Loucy (cell line): ENCODE measurements at regions not wholly inside any gene's neighbourhood (a gene's known extent, or its start where the extent isn't known, plus 50 kb on each side); places are given as distances from the start of the nearest gene placed in this dataset.
"Not testable (repeated sequence)": the region's sequence is repeated elsewhere in the genome, so short reads cannot be mapped to it uniquely, and the experiment has no call there.

ENCODE experiments used
- H2AFZ ChIP-seq: fragments of 200-600 bp; sonication (generic); 2 replicates; pipeline ENCODE4 v1.6.0; 2016; ENCODE audit warnings: antibody characterized with exemption, mild to moderate bottlenecking, low read length, moderate library complexity
- H3F3A ChIP-seq: fragments of 200-600 bp; 2 replicates; pipeline ENCODE4 v1.6.0; 2016; ENCODE audit warnings: antibody characterized with exemption, low read depth, mild to moderate bottlenecking
- H3K27me3 ChIP-seq: fragments of 200-600 bp; sonication (generic); 2 replicates; pipeline ENCODE4 v1.6.1; 2014; ENCODE audit warnings: low read length, mild to moderate bottlenecking; ENCODE audit not compliant: insufficient read depth, poor library complexity, severe bottlenecking
- H3K36me3 ChIP-seq: fragments of 200-600 bp; sonication (generic); 2 replicates; pipeline ENCODE4 v1.6.1; 2016; ENCODE audit warnings: low read length; ENCODE audit not compliant: insufficient read depth
- H3K4me1 ChIP-seq: fragments of 200-600 bp; sonication (generic); 2 replicates; pipeline ENCODE4 v1.5.1; 2014; ENCODE audit warnings: low read length, mild to moderate bottlenecking; ENCODE audit not compliant: insufficient read depth, poor library complexity, severe bottlenecking
- H3K4me2 ChIP-seq: fragments of 200-600 bp; sonication (generic); 2 replicates; pipeline ENCODE4 v1.6.0; 2014; ENCODE audit warnings: antibody characterized with exemption, low read length, low read depth, mild to moderate bottlenecking; ENCODE audit not compliant: poor library complexity, severe bottlenecking
- H3K4me3 ChIP-seq: fragments of 200-600 bp; sonication (generic); 2 replicates; pipeline ENCODE4 v1.5.1; 2014; ENCODE audit warnings: low read length, mild to moderate bottlenecking, mixed read lengths; ENCODE audit not compliant: poor library complexity, severe bottlenecking
- H3K79me2 ChIP-seq: fragments of 200-600 bp; sonication (generic); 2 replicates; pipeline ENCODE4 v1.6.1; 2014; ENCODE audit warnings: low read length; ENCODE audit not compliant: insufficient read depth
- H3K9ac ChIP-seq: fragments of 200-600 bp; sonication (generic); 2 replicates; pipeline ENCODE4 v1.6.0; 2014; ENCODE audit warnings: mild to moderate bottlenecking, low read depth, low read length, moderate library complexity; ENCODE audit not compliant: poor library complexity, severe bottlenecking
- H3K9me2 ChIP-seq: fragments of 200-600 bp; sonication (generic); replicated peaks from 2 replicates; pipeline ENCODE4 v1.6.1; 2016; ENCODE audit warnings: low read depth, low read length, mixed read lengths
- H3K9me3 ChIP-seq: fragments of 200-600 bp; sonication (generic); 2 replicates; pipeline ENCODE4 v1.6.1; 2014; ENCODE audit warnings: mild to moderate bottlenecking, antibody characterized with exemption, low read length, low read depth; ENCODE audit not compliant: insufficient read depth
- H4K20me1 ChIP-seq: fragments of 200-600 bp; sonication (generic); 2 replicates; pipeline ENCODE4 v1.6.0; 2014; ENCODE audit warnings: antibody characterized with exemption, low read length, mild to moderate bottlenecking; ENCODE audit not compliant: insufficient read depth, poor library complexity, severe bottlenecking
- EZH2phosphoT487 ChIP-seq: fragments of 200-600 bp; IDR thresholded peaks from 2 replicates; pipeline ENCODE4 v1.6.1; 2018; ENCODE audit warnings: antibody characterized with exemption, mild to moderate bottlenecking, moderate library complexity, borderline replicate concordance
- TF ChIP-seq, protein P1 (sequence below): fragments of 200-600 bp; sonication (generic); conservative IDR thresholded peaks from 2 replicates; pipeline ENCODE4 v1.5.1; 2014; ENCODE audit warnings: mild to moderate bottlenecking, antibody characterized with exemption, low read length

DNA sequence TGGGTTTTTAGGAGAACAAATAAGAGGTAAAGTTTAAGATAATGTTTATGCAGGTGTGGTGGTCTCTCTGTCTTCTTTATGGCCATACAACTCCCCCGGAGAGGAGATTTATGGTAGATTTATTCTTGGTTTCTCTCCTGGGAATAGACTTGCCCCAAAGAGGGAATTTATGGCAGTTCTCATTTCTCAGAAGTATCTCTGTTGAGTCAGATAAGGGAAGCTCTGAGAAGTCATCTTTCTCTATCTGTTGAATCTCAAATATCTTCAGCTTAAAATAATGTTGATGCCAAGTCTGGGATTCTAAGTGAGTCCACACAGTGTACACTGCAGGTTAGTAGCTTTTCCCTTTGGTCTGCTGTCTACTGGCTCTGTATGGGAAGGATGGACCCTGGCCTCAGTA is 276.4 kb upstream of the PLET1 start:
- Histone ChIP-seq H3F3A (no peaks in the 10 kb centered on the region), H3K9me2 (no peaks in the 10 kb centered on the region), H4K20me1 (no peaks in the 10 kb centered on the region), H3K9me3 (no peaks in the 10 kb centered on the region), H3K27me3 (no peaks in the 10 kb centered on the region), H2AFZ (no peak overlapping the region), H3K4me3 (no peak overlapping the region), H3K9ac (no peak overlapping the region), H3K4me1 (no peaks in the 10 kb centered on the region), H3K79me2 (no peaks in the 10 kb centered on the region), H3K4me2 (no peak overlapping the region), H3K36me3 (no peaks in the 10 kb centered on the region)
- no peak for TF ChIP-seq EZH2phosphoT487
- TF ChIP-seq, protein P1, sequence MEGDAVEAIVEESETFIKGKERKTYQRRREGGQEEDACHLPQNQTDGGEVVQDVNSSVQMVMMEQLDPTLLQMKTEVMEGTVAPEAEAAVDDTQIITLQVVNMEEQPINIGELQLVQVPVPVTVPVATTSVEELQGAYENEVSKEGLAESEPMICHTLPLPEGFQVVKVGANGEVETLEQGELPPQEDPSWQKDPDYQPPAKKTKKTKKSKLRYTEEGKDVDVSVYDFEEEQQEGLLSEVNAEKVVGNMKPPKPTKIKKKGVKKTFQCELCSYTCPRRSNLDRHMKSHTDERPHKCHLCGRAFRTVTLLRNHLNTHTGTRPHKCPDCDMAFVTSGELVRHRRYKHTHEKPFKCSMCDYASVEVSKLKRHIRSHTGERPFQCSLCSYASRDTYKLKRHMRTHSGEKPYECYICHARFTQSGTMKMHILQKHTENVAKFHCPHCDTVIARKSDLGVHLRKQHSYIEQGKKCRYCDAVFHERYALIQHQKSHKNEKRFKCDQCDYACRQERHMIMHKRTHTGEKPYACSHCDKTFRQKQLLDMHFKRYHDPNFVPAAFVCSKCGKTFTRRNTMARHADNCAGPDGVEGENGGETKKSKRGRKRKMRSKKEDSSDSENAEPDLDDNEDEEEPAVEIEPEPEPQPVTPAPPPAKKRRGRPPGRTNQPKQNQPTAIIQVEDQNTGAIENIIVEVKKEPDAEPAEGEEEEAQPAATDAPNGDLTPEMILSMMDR = no peak

DNA sequence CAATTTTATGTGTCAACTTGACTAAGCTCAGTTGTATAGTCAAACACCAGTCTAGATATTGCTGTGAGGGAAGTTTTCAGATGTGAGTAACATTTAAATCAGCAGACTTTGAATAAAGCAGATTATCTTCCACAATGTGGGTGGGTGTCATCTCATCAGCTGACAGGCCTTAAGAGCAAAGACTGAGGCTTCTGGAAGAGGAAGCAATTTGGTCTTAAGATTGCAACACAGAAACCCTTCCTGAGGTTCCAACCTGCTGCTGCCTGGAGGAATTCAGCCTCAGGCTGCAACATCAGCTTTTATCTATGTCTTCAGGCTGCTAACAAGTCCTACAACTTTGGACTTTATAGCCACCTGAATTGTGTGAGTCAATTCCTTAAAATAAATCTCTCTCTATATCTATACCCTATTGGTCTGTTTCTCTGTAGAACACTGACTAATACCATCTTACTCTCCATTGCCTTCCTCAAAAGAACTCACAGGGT is 277.2 kb upstream of the PLET1 start:
- no peaks in the 10 kb centered on the region for H4K20me1 ChIP-seq
- no peaks in the 10 kb centered on the region for H3K36me3 ChIP-seq
- H3K4me2 ChIP-seq = no peak overlapping the region
- H3K79me2 ChIP-seq = no peaks in the 10 kb centered on the region
- TF ChIP-seq EZH2phosphoT487 = no peak
- TF ChIP-seq, protein P1 = no peak
- no peak overlapping the region for H3K4me3 ChIP-seq
- H2AFZ ChIP-seq = no peak overlapping the region
- H3K4me1 ChIP-seq = no peaks in the 10 kb centered on the region
- no peaks in the 10 kb centered on the region for H3K27me3 ChIP-seq
- no peaks in the 10 kb centered on the region for H3K9me3 ChIP-seq
- H3K9ac ChIP-seq = no peak overlapping the region
- H3F3A ChIP-seq = no peaks in the 10 kb centered on the region
- no peaks in the 10 kb centered on the region for H3K9me2 ChIP-seq

DNA sequence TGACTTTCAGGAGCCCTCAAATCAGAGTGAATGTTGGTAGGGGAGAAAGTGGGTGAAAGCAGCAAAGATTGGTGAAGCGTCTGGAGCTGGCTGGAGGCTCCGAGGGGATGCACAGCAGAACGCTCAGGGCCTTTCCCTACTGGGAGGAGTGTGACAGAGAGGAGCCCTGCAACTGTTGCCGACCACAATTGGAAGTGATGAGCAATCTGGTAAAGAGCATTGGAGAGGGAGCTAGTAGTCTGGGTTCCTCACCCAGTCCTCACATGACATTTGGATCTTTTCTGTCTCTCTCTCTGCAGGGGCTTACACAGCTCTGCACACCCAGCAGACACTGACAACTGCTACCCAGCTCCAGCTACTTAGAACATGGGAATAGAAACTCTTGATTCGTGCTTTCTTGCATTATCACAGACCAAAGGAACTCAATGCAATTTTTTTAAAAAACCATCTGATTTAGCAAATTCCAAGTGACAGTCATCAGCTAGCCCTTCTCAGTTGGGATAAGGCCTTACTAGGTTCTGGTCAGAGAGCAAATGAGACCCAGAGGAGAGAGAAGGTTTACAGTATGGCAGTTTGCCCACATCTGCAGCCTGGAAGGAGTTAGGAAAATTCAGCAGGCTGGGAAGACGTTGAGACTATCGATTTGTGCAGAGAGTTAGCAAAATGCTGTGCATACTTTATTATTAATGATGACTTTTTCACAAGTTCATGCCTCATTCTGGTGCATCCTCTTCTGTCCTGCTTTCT is 278.0 kb upstream of the PLET1 start:
- no peaks in the 10 kb centered on the region for H3K79me2 ChIP-seq
- H3F3A ChIP-seq = no peaks in the 10 kb centered on the region
- no peaks in the 10 kb centered on the region for H3K36me3 ChIP-seq
- no peaks in the 10 kb centered on the region for H3K9me2 ChIP-seq
- H2AFZ ChIP-seq = no peak overlapping the region
- no peak for TF ChIP-seq EZH2phosphoT487
- H3K9me3 ChIP-seq = no peaks in the 10 kb centered on the region
- no peak overlapping the region for H3K9ac ChIP-seq
- no peaks in the 10 kb centered on the region for H3K27me3 ChIP-seq
- H4K20me1 ChIP-seq = no peaks in the 10 kb centered on the region
- H3K4me1 ChIP-seq = no peaks in the 10 kb centered on the region
- no peak overlapping the region for H3K4me2 ChIP-seq
- no peak overlapping the region for H3K4me3 ChIP-seq

DNA sequence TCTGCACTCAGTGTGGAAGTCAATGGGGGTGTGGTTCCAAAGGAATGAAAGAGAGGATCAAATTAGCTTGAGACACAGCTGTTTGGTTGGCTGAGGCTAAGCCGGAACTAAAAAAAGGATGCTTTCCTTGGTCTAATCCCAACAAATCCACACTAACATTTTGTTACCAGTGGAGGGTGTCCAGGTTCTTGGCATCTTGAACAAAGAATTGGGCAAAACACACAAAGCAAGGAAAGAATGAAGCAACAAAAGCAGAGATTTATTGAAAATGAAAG is 278.6 kb upstream of the PLET1 start:
- not testable (repeated sequence) for H3K27me3 ChIP-seq, H3F3A ChIP-seq, H2AFZ ChIP-seq, H3K4me1 ChIP-seq, H3K4me2 ChIP-seq, H4K20me1 ChIP-seq, H3K9me2 ChIP-seq, H3K36me3 ChIP-seq, H3K9ac ChIP-seq, H3K9me3 ChIP-seq, H3K4me3 ChIP-seq, H3K79me2 ChIP-seq
